GM21360 (cell line): ENCODE measurements at regions not wholly inside any gene's neighbourhood (a gene's known extent, or its start where the extent isn't known, plus 50 kb on each side); places are given as distances from the start of the nearest gene placed in this dataset.

Experiments
- ATAC-seq: cut with Tn5 transposase; IDR thresholded peaks from one replicate; pipeline ENCODE4 v1.9.1; 2021; ENCODE audit warnings: mild to moderate bottlenecking, moderate library complexity; ENCODE audit not compliant: unreplicated experiment

DNA sequence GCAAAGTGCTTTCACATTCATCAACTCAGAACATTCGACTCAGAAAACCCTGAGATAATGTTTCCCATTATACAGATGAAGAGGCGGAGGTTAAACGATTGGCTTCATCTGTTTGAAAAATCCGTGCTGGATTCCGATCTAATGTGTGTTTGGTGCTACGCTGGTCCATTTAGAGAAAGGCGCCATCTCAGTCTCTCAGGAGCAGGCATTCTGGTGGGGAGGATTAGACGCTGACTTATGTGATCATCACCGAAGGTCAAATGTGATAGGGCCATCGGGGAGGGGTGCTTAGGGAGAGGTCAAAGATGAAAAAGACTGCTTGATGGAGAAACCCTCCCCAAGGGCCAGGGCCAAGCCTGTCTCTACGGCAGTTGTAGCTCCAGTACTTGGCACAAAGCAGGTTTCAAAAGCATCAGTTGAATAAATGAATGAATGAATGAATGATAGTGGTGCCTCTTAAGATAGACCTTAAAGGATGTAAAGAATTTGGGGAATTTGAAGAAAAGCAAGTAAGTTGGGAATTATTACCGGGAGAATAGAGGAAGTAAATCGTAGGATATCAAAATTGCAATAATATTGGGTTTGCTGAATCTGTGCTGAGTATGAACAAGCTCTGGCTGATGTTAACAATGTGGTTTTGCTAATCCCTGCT is 160.6 kb upstream of the SHB start:
- ATAC-seq, result no peak

GRCh38 chr9:38229104-38229500 is 160.1 kb upstream of the SHB start:
- ATAC-seq, result no peak

DNA sequence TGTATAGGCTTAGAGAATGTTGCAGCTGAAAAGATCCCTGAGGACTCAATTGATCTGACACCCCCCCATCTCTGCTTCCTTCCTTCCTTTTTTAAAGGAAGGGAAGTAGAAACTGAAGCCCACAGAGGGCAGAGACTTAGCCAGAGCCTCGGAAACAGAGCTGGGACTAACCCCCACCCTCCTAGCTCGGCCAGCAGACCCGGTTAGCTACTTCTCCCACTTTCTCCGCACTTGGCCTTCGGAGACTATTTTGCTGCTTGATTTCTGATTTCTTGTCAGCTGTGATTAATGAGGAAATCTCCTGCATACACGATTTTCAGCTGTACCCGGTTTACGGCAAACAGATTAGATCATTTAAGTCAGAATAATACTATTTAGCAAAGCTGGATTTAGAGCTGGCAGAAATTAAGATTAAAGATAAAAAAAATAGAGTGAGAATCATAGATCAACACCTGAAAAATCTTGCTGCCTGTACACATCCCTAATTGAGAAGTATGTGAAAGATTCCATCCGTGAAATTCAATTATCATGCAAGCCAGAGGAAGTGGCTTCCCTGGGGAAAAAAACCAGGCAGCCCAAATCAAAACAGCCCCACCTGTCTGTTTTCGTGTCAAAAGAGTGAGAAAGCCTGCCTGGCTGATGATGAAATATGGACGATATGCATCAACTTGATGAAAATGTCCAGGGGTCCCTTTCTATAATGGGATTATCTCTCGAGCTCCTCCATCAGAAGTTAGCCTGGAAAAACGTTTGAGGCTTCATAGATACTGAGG is 159.5 kb upstream of the SHB start:
- ATAC-seq, result no peak

GRCh38 chr9:38227656-38228055 is 158.6 kb upstream of the SHB start:
- no peak for ATAC-seq

DNA sequence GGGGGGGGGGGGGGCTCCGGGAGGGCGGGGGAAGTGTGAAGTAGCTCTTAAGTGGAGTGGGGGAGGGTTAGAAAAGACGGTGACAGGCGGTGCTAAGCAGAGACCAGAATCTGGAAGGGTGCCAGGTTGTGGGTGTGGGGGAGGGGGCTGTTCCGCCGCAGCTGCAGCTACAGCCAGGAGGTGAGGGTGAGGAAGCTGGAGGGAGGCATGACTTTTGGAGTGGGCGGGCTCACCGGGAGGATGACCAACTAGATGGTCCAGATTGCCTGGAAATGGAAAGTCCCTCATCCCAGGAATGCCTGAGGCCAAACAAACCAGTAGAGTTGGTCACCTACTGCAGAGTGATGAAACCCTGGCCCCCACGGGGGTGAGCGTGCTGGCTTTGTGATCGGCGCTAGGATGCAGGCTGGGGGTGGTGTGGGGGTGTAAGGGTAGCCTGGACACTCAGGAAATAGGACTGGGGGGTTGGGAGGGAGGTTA is 158.1 kb upstream of the SHB start:
- ATAC-seq, result peak; percentile 77

DNA sequence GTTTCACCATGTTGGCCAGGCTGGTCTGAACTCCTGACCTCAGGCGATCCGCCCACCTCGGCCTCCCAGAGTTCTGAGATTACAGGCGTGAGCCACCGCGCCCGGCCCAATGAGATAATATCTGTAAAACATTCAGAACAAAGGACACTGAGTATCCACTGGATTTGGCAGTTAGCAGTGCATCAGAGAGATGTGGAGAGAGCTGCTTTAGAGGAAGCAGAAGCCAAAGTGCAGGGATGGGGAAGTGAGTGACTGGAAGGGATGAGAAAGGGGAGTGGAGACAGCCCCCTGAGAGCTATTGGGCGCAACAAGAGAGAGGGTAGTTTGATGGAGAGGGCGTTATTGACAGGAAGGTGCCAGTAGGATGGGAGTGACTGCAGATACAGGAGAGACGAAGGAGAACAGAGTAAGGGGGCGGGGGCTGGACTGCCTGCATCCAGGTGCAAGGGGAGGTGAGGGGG is 157.5 kb upstream of the SHB start:
- ATAC-seq, result no peak

DNA sequence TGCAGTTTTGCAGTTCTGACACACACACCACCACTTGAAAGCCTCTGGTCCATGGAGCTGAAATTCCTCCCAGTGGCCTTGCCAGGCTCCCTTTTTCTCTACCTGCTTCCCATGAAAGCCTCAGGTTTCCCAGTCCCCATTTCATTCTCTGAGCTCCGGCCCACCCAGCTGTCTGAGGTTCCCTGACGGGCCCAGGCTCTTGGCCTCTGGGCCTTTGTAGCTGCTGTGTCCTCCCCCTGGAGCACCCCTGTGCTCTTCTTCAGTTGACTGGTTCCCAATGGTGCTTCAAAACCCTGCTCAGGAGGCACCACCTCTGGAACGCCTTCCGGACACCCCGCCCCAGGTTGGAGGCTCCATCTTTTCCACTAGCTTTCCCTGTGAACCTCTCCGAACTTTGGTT is 155.9 kb upstream of the SHB start:
- ATAC-seq, result no peak

- no peak for ATAC-seq
These were observed 147.5 kb upstream of the SHB start for GRCh38 chr9:38216572-38216971.

GRCh38 chr9:38215465-38215864 is 146.4 kb upstream of the SHB start:
- no peak for ATAC-seq

- no peak for ATAC-seq
These were observed 145.4 kb upstream of the SHB start for GRCh38 chr9:38214432-38214831.

GRCh38 chr9:38213631-38214299 is 144.7 kb upstream of the SHB start:
- no peak for ATAC-seq

DNA sequence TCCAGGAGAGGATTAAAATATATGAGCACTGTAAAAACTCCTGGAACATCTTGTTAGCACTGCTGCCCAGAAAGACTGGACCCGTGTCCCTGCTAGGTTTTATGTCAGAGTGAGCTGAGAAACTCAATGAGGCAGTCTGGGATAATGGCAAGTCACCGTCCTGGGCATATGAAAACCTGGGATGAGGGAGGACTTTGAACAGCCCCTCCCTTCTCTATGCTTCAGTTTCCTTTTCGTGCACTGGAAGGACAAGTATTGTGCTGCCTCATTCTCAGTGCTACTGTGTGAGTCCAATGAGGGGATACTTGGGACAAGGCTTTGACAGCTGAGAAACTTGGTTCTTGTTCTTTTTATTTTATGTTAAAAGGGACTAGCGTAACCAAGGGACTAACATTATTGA is 143.0 kb upstream of the SHB start:
- ATAC-seq, result no peak

DNA sequence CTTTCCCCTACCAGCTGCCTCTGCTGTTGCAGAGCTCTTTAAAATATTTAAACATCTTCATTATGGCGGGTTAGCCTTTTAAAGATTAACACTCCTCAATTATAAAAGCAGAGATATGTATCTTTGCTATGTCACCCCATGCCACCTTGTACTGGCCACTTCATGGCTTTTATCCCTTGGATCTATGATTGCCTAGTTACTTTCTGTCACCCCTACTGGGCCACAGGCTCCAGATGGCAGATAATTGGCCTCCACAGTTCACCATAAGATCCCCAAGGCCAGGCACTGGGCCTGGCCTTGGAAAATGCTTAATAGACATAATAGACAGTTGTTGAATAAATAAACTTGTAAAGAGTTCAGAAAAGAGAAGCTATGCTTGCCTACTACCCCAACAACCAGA is 142.0 kb upstream of the SHB start:
- no peak for ATAC-seq

- no peak for ATAC-seq
These were observed 139.3 kb upstream of the SHB start for GRCh38 chr9:38208206-38208901.

GRCh38 chr9:38207247-38207778 is 138.3 kb upstream of the SHB start:
- ATAC-seq, result no peak

DNA sequence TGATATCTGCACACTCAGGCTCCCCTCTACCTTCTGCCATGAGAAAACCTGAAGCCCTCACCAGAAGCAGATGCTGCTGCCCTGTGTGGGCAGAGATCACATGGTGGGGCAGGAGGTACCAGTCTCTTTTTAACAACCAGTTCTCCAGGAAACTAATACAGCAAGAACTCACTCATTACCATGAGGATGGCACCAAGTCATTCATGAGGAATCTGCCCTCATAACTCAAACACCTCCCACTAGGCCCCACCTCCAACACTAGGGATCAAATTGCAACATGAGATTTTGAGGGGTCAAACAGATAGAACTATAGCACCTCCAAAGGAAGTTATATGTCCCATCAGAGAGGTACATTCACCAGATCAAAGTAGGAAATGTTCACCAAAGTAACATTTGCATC is 136.3 kb upstream of the SHB start:
- no peak for ATAC-seq

- ATAC-seq, result no peak
These were observed 133.4 kb upstream of the SHB start for GRCh38 chr9:38202336-38202938.

DNA sequence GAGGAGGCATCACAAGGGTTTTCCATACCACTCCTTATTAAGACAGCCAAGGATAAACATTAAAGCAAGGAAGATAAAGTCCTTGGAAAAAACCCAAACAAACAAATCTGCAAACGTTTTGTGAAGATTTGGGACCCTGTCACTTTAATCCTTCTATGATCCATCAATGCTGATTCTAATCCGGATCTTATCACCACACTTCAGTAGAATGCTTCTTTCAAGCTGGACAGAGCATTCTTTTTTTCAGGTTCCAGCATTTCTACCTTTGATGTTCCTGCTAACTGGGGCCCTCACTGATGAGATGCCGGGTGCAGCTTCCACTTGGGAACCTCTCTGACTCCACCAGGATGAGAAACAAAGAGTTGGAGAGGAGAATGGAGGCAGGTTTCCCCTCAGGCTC is 132.8 kb upstream of the SHB start:
- ATAC-seq, result no peak

DNA sequence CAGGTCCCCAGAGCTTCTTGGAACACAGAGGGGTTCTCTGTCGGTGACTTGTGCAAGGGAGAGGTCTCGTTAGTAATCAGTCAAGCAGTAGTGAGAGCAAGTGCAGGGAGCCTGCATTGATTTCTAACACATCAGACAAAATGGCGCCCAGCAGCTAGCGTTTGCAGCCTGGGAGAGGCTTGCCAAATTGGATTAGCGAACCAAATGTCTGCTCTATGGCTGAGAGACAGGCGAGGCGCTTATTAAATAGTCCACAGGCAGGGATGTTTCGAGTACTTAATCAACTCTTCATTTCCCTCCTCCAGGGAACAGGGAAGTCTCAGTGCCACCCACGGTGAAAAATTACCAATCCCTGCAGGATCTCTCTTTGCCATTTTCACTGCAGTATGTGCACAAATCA is 131.4 kb upstream of the SHB start:
- no peak for ATAC-seq

GRCh38 chr9:38198140-38198539 is 129.1 kb upstream of the SHB start:
- no peak for ATAC-seq

DNA sequence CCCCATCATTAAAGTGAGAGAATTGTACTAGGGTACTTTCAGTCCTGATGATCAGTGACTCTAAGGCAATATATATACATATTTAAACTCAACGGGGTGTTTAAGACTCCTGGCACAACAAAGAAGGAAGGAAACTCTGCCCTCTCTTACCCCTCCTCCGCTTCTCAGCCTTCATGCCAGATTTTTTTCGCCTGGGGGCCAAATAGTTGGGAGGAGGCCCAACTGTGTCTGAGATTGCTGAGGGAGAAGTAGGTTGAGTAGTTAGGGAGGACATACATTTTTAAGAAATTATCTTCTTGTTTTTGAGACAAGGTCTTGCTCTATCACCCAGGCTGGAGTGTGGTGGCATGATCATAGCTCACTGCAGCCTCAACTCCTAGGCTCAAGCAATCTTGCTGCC is 127.7 kb upstream of the SHB start:
- no peak for ATAC-seq
